Keratinocyte (primary cell): ENCODE measurements at regions not wholly inside any gene's neighbourhood (a gene's known extent, or its start where the extent isn't known, plus 50 kb on each side); places are given as distances from the start of the nearest gene placed in this dataset.

Experiments used
- CTCF ChIP-seq, 3 experiments: IDR thresholded peaks in 1 of 3; conservative IDR thresholded peaks in 1 of 3; optimal IDR thresholded peaks in 1 of 3; 2 replicates in 2 of 3; 3 replicates in 1 of 3; pipeline versions ENCODE3 to v1.5.1; 2011; ENCODE audit warnings: low read length in 3 of 3, mild to moderate bottlenecking in 3 of 3, moderate library complexity in 2 of 3, control low read depth in 1 of 3, inconsistent platforms in 1 of 3; ENCODE audit not compliant: insufficient read depth in 2 of 3; ENCODE audit errors: extremely low read depth in 1 of 3
- EZH2 ChIP-seq: IDR thresholded peaks from one replicate; pipeline ENCODE4 v1.6.1; 2012; ENCODE audit warnings: inconsistent platforms, mild to moderate bottlenecking, low read length, moderate library complexity

GRCh38 chr9:72427801-72428200, 62.8 kb upstream of the ZFAND5 start:
- TF ChIP-seq CTCF (optimal IDR thresholded peaks at IDR 0.05 in 1 of 3, IDR thresholded peaks at IDR 0.05 in 1 of 3, conservative IDR thresholded peaks at IDR 0.05 in 1 of 3; ENCODE audit: extremely low read depth in 1 of 3, insufficient read depth in 2 of 3, low read length in 3 of 3) (no peak), EZH2 (no peak)
